ENCODE measurements at regions not wholly inside any gene's neighbourhood (a gene's known extent, or its start where the extent isn't known, plus 50 kb on each side); places are given as distances from the start of the nearest gene placed in this dataset.
"Not testable (repeated sequence)": the region's sequence is repeated elsewhere in the genome, so short reads cannot be mapped to it uniquely, and the experiment has no call there.

DNA sequence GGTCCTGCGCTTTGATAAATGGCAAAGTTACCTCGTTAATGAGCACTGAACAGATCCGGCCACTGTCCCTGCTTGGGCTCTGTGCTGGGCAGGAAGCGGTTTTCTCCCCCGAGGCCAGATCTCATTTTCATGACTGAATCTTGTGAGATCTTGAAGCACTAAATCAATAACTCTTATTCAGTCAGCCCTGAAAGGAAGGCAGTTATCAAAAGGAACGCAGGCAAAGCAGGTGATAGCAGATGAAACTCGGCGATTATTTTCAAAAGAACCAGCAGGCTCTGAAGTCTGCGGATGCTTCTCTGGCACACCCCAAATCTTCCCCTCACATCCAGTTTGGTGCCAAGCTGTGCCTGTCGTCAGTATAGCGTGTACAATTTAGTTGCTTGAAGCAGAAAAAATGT lies 228.7 kb downstream of the BAMBI start:
- H3K4me3 ChIP-seq, result no peak overlapping the region
- H3K27ac ChIP-seq, result no peak overlapping the region
- DNase-seq (ENCODE audit: low spot score), result no peak
- TF ChIP-seq, protein P1, sequence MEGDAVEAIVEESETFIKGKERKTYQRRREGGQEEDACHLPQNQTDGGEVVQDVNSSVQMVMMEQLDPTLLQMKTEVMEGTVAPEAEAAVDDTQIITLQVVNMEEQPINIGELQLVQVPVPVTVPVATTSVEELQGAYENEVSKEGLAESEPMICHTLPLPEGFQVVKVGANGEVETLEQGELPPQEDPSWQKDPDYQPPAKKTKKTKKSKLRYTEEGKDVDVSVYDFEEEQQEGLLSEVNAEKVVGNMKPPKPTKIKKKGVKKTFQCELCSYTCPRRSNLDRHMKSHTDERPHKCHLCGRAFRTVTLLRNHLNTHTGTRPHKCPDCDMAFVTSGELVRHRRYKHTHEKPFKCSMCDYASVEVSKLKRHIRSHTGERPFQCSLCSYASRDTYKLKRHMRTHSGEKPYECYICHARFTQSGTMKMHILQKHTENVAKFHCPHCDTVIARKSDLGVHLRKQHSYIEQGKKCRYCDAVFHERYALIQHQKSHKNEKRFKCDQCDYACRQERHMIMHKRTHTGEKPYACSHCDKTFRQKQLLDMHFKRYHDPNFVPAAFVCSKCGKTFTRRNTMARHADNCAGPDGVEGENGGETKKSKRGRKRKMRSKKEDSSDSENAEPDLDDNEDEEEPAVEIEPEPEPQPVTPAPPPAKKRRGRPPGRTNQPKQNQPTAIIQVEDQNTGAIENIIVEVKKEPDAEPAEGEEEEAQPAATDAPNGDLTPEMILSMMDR (IDR thresholded peaks at IDR 0.05), result no peak

DNA sequence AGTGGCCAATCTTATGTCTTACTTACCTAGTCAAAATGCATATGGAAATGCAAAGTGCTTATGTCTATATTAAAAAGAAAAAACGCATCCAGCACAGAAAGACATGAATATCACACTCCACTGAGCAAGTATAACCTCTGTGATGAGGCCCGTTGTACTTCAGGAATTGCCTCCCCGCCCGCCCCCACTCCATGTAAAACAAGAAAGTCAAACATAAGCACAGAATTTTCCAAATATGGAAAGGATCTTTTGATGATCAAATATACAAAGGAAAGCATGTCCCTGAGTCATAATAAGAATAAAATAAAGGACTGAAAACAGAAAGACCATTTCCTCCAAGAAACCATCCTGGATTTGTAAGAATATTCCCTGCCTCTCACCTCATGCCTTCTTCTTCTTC lies 229.1 kb downstream of the BAMBI start:
- no peak overlapping the region for H3K4me3 ChIP-seq
- no peak overlapping the region for H3K27ac ChIP-seq
- DNase-seq (ENCODE audit: low spot score), result no peak
- TF ChIP-seq, protein P1 (IDR thresholded peaks at IDR 0.05), result no peak

DNA sequence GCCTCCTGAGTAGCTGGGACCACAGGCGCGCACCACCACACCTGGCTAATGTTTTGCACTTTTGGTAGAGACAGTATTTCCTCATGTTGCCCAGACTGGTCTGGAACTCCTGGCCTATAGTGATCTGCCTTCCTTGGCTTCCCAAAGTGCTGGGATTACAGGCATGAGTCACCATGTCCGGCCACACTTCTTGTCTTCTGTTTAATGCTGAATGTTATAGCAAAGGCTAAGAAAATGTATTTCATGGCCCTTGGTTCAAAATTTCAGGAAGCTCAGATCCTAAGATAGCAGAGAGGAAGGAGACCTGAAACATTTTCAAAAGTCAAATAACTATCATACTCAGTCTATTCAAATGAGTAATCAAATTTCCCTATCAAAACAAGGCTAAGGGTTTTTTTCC lies 229.6 kb downstream of the BAMBI start:
- TF ChIP-seq, protein P1 (IDR thresholded peaks at IDR 0.05), result no peak

DNA sequence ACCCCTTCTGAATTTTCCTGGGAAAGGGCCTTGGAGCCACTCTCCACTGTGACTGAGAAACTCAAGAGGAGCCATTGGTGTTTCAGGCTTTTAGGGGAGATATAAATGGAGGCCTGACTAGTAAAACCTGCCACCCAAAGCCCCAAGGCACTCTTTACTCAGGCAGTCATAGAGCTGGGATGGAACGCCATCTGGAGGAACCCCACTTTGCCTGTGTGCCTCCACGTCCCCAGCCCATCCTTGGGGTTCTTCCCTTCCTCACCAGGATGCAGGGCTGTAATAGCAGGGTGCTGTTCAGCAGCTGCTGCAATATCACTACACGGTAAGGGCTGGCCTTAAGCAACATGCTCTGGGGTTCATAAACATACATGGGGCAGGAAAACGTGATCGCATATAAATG lies 232.6 kb downstream of the BAMBI start:
- Histone ChIP-seq H3K27ac (peak overlapping the region in 1 of 2 donors; percentile 89), H3K4me3 (no peak overlapping the region)
- TF ChIP-seq, protein P1 (IDR thresholded peaks at IDR 0.05), result no peak
- DNase-seq (ENCODE audit: low spot score), result peak; percentile 69

More for the DNA sequence above, 229.6 kb downstream of the BAMBI start:
- no peak overlapping the region for H3K4me3 ChIP-seq
- DNase-seq (ENCODE audit: low spot score), result no peak
- H3K27ac ChIP-seq, result no peak overlapping the region

DNA sequence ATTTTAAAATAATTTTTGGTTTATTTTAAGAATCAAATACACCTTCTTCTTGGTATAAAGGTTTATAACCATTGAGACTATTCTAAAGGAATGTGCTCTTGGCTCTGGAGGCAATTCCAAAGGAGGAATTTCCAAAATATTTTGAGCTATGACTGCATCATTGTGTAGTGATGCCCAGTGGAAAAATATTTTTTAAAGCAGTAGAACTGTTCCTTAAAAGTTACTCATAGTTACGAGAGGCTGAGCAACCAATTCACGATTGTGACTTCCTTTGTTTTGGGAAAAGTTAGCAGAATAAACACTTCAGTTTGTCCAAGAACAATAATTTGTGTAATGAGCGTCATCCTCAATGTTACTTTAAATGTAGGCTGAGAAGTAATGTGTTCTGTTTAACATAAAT lies 233.6 kb downstream of the BAMBI start:
- TF ChIP-seq, protein P1 (IDR thresholded peaks at IDR 0.05), result no peak
- Histone ChIP-seq H3K27ac (peak overlapping the region; percentile 60 to 89), H3K4me3 (no peak overlapping the region)
- DNase-seq (ENCODE audit: low spot score), result no peak

DNA sequence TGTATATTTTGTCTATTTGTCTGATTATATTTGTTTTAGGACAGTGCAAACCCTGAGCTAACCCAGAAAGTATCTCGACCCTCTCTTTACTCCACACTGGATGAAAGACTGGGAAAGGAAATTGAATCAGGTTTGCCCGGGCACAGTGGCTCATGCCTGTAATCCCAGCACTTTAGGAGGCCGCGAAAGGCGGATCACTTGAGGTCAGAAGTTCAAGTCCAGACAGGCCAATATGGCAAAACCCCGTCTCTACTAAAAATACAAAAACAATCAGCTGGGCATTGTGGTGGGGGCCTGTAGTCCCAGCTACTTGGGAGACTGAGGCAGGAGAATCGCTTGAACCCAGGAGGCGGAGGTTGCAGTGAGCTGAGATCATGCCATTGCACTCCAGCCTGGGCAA lies 234.2 kb downstream of the BAMBI start:
- H3K4me3 ChIP-seq, result not testable (repeated sequence)
- H3K27ac ChIP-seq, result peak overlapping the region; percentile 44 to 89
- peak; percentile 38 for DNase-seq (ENCODE audit: low spot score)

DNA sequence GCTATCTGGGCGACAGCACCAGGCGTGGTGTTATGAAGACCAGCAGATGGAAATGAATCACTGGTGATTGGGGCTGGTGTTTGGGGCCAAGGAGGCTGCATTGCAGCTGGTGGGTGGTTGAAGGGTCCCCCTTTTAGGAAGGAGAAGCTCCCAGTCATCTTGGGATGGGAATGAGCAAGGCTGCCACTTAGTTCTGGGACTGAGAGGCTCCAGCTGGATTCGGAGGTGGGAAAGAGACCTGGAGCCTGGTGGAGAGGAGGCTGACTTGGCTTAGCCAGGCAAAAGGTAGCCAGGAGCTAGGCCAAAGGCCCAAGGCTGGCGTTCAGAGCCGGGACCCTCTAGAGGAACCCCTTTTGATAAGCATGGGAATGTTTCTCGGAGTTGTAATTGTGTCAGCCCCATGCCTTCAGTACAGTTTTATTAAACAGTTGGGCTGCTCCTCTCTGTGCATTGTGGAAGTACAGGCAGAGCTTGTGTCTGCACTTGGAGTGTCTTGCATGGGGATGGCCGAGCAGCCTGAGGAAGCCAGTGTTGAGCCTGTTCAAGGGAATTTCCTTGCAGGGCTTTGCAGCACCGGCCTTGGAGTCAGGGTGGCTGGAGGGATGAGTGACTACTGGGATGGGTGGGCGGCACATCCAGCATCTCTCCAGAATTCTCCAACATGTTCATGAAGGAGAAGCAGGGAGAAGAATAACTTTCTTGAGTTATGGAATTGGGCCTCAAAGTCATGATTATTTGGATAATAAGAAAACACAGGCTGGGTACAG lies 234.9 kb downstream of the BAMBI start:
- TF ChIP-seq, protein P1 (IDR thresholded peaks at IDR 0.05), result no peak
- Histone ChIP-seq H3K27ac (peak overlapping the region in 1 of 2 donors; percentile 27), H3K4me3 (no peak overlapping the region)
- no peak for DNase-seq (ENCODE audit: low spot score)
